ENCODE measurements at regions not wholly inside any gene's neighbourhood (a gene's known extent, or its start where the extent isn't known, plus 50 kb on each side); places are given as distances from the start of the nearest gene placed in this dataset.

DNA sequence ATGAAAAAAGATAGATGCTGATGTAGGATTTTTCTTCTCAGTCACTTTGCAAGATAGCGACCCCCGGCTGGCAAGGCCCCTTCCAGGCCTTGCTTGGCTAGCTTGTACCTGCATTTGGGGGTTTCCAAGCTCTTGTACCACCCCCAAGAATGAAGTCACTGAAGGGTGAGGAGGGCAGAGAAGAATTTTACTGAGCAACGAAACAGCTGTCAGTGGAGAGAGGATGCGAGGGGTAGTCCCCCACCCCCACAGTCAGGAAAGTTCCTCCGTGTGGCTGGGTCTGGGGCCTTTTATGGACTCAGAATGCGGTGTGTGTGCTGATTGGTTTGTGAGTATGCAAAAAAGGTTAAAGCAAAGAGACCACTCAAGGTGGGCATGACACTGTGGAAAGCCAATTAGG is 382.0 kb downstream of the GPD2 start:
- Mint-ChIP-seq H3K4me1 (no peaks in the 10 kb centered on the region), H3K4me3 (no peak overlapping the region), H3K9me3 (ENCODE audit: insufficient read depth) (no peaks in the 10 kb centered on the region), H3K27me3 (no peaks in the 10 kb centered on the region), H3K27ac (no peak overlapping the region)
- TF ChIP-seq CTCF (IDR thresholded peaks at IDR 0.05) (no peak), EZH2 (IDR thresholded peaks at IDR 0.05; ENCODE audit: borderline replicate concordance, insufficient read depth, low read depth, low read length, poor library complexity, severe bottlenecking) (no peak)
- Histone ChIP-seq H3K4me1 (ENCODE audit: control insufficient read depth in 2 of 2, insufficient read depth in 2 of 2, low read length in 2 of 2) (no peaks in the 10 kb centered on the region), H3K27me3 (replicated peaks in 1 of 4; ENCODE audit: control extremely low read depth in 1 of 4, control insufficient read depth in 3 of 4, insufficient read depth in 4 of 4, low read length in 3 of 4) (no peaks in the 10 kb centered on the region), H3K4me3 (ENCODE audit: control extremely low read depth in 1 of 5, extremely low read depth in 1 of 5, insufficient read depth in 1 of 5, low read depth in 2 of 5, low read length in 4 of 5) (no peak overlapping the region), H3K4me2 (replicated peaks; ENCODE audit: low read depth, low read length, poor library complexity, severe bottlenecking) (no peak overlapping the region), H3K9ac (ENCODE audit: low read length) (no peak overlapping the region), H3K9me3 (ENCODE audit: control extremely low read depth in 1 of 3, control insufficient read depth in 2 of 3, insufficient read depth in 1 of 3, low read length in 2 of 3) (no peaks in the 10 kb centered on the region), H4K20me1 (ENCODE audit: control insufficient read depth, insufficient read depth, low read length, poor library complexity, severe bottlenecking) (no peaks in the 10 kb centered on the region), H3K27ac (ENCODE audit: low read length in 2 of 2) (no peak overlapping the region), H3K36me3 (replicated peaks in 1 of 2; ENCODE audit: control extremely low read depth in 1 of 2, control insufficient read depth in 1 of 2, extremely low read depth in 1 of 2, insufficient read depth in 2 of 2, low read length in 1 of 2) (no peaks in the 10 kb centered on the region), H3K79me2 (ENCODE audit: control insufficient read depth, insufficient read depth, low read length) (no peaks in the 10 kb centered on the region), H2AFZ (ENCODE audit: insufficient read depth, low read depth, low read length, poor library complexity, severe bottlenecking) (no peak overlapping the region)
- ChIA-PET CTCF (no interaction called here), POLR2A (no interaction called here)
- WGBS (ENCODE audit: insufficient coverage): 76% methylated on average over 3 of the region's 6 CpGs
- ATAC-seq (ENCODE audit: low read depth): no peak
- intact Hi-C loops (cut with micrococcal nuclease): no loop called here
- DNase-seq: no peak

DNA sequence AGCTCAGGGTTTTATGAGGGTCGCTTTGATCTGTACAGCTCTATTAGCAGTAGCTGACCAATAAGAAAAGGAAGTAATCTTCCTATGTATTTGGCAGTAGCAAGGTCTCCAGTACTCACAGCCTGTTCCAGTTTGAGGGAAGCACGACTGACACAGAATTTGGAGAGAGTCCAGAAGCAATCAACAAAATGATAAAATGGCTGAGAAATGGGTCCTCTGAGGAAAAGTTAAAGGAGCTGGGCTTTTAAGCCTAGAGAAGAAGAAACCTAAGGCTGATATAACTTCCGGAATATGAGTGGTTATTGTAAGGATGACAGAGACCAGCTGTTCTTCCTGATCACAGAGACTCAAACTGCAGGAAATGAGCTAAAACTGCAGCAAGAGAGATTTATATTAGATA is 382.8 kb downstream of the GPD2 start:
- H2AFZ ChIP-seq (ENCODE audit: insufficient read depth, low read depth, low read length, poor library complexity, severe bottlenecking): no peak overlapping the region
- POLR2A ChIA-PET: no interaction called here
- Mint-ChIP-seq H3K9me3 (ENCODE audit: insufficient read depth) (no peaks in the 10 kb centered on the region), H3K27ac (no peak overlapping the region), H3K4me3 (no peak overlapping the region), H3K4me1 (no peaks in the 10 kb centered on the region), H3K27me3 (no peaks in the 10 kb centered on the region)
- no peak overlapping the region for H3K27ac ChIP-seq (ENCODE audit: low read length in 2 of 2)
- H3K79me2 ChIP-seq (ENCODE audit: control insufficient read depth, insufficient read depth, low read length): no peaks in the 10 kb centered on the region
- no peak overlapping the region for H3K4me2 ChIP-seq (replicated peaks; ENCODE audit: low read depth, low read length, poor library complexity, severe bottlenecking)
- H3K27me3 ChIP-seq (replicated peaks in 1 of 4; ENCODE audit: control extremely low read depth in 1 of 4, control insufficient read depth in 3 of 4, insufficient read depth in 4 of 4, low read length in 3 of 4): no peaks in the 10 kb centered on the region
- no peak for ATAC-seq (ENCODE audit: low read depth)
- H3K9me3 ChIP-seq (ENCODE audit: control extremely low read depth in 1 of 3, control insufficient read depth in 2 of 3, insufficient read depth in 1 of 3, low read length in 2 of 3): no peaks in the 10 kb centered on the region
- 68% methylated on average over 3 of the region's 3 CpGs for WGBS (ENCODE audit: insufficient coverage)
- no peak for DNase-seq
- TF ChIP-seq CTCF (IDR thresholded peaks at IDR 0.05): no peak
- TF ChIP-seq EZH2 (IDR thresholded peaks at IDR 0.05; ENCODE audit: borderline replicate concordance, insufficient read depth, low read depth, low read length, poor library complexity, severe bottlenecking): no peak
- no peak overlapping the region for H3K9ac ChIP-seq (ENCODE audit: low read length)
- H4K20me1 ChIP-seq (ENCODE audit: control insufficient read depth, insufficient read depth, low read length, poor library complexity, severe bottlenecking): no peaks in the 10 kb centered on the region
- no peak overlapping the region for H3K4me3 ChIP-seq (ENCODE audit: control extremely low read depth in 1 of 5, extremely low read depth in 1 of 5, insufficient read depth in 1 of 5, low read depth in 2 of 5, low read length in 4 of 5)
- H3K36me3 ChIP-seq (replicated peaks in 1 of 2; ENCODE audit: control extremely low read depth in 1 of 2, control insufficient read depth in 1 of 2, extremely low read depth in 1 of 2, insufficient read depth in 2 of 2, low read length in 1 of 2): no peaks in the 10 kb centered on the region
- no peaks in the 10 kb centered on the region for H3K4me1 ChIP-seq (ENCODE audit: control insufficient read depth in 2 of 2, insufficient read depth in 2 of 2, low read length in 2 of 2)
- CTCF ChIA-PET: no interaction called here
- intact Hi-C loops (cut with micrococcal nuclease): no loop called here

Measured in B cell (primary cell).